Peyer's patch (tissue), 4 donors: ENCODE measurements at regions not wholly inside any gene's neighbourhood (a gene's known extent, or its start where the extent isn't known, plus 50 kb on each side); places are given as distances from the start of the nearest gene placed in this dataset.

ENCODE experiments used
- DNase-seq, 3 donors: peaks; one replicate each; pipeline ENCODE4 v3.0.0-alpha.2; 2017 to 2019
- H3K27ac ChIP-seq, 4 donors: fragments of 200-600 bp; sonication (generic); one replicate each; pipeline ENCODE4 v1.5.1; 2016 to 2019
- H3K27me3 ChIP-seq, 2 donors: fragments of 200-600 bp; sonication (generic); one replicate each; pipeline ENCODE4 v1.5.1; 2019
- H3K36me3 ChIP-seq, 3 donors: fragments of 200-600 bp; sonication (generic); one replicate each; pipeline ENCODE4 v1.5.1; 2016 to 2019
- H3K4me1 ChIP-seq, 4 donors: fragments of 200-600 bp; sonication (generic); one replicate each; pipeline ENCODE4 v1.5.1; 2016 to 2019
- H3K4me3 ChIP-seq, 4 donors: fragments of 200-600 bp; sonication (generic); 1 replicate in 3 of 4; 2 replicates in 1 of 4; pipeline ENCODE4 v1.5.1; 2016 to 2019; ENCODE audit warnings: mild to moderate bottlenecking in 1 of 4
- H3K9me3 ChIP-seq, 4 donors: fragments of 200-600 bp; sonication (generic); one replicate each; pipeline ENCODE4 v1.5.1; 2016 to 2019; ENCODE audit warnings: mild to moderate bottlenecking in 1 of 4
- CTCF ChIP-seq, 6 experiments: fragments of 450-650 bp in 4 of 6; fragments of 200-600 bp in 2 of 6; sonication (generic) in 1 of 6; IDR thresholded peaks; one replicate each; pipeline ENCODE4 v1.5.1; 2017 to 2019; ENCODE audit warnings: antibody characterized with exemption in 6 of 6, mild to moderate bottlenecking in 3 of 6, moderate library complexity in 1 of 6
- POLR2A ChIP-seq, 2 donors: fragments of 450-650 bp; IDR thresholded peaks; one replicate each; pipeline ENCODE4 v1.5.1; 2017; ENCODE audit warnings: antibody characterized with exemption in 2 of 2, mild to moderate bottlenecking in 2 of 2, moderate library complexity in 2 of 2

DNA sequence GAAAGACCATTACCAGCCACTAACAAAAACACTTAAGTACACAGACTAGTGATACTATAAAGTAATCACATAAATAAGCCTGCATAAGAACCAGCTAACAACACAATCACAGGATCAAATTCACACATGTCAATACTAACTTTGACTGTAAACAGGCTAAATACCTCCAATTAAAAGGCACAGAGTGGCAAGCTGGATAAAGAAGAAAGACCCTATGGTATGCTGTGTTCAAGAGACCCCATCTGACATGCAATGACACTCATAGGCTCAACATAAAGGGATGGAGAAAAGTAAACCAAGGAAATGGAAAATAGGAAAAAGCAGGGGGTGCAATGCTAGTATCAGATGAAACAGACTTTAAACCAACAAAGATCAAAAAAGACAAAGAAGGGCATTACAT lies 631.8 kb upstream of the NOX3 start:
- H3K36me3 ChIP-seq = no peaks in the 10 kb centered on the region
- TF ChIP-seq CTCF (IDR thresholded peaks at IDR 0.05) = no peak
- H3K4me3 ChIP-seq = no peak overlapping the region
- H3K27ac ChIP-seq = no peak overlapping the region
- no peaks in the 10 kb centered on the region for H3K4me1 ChIP-seq
- H3K9me3 ChIP-seq = peaks cover 0 to 6% (median 0%) of the 10 kb centered on the region in 4 donors
- DNase-seq = no peak
- no peaks in the 10 kb centered on the region for H3K27me3 ChIP-seq

GRCh38 chr6:156082012-156082411 lies 626.4 kb upstream of the NOX3 start:
- TF ChIP-seq POLR2A (IDR thresholded peaks at IDR 0.05) (no peak), CTCF (IDR thresholded peaks at IDR 0.05) (no peak)
- H3K4me1 ChIP-seq = no peaks in the 10 kb centered on the region
- no peak overlapping the region for H3K27ac ChIP-seq
- no peak for DNase-seq
- no peak overlapping the region for H3K4me3 ChIP-seq
- no peaks in the 10 kb centered on the region for H3K27me3 ChIP-seq
- H3K36me3 ChIP-seq = no peaks in the 10 kb centered on the region
- H3K9me3 ChIP-seq = peaks cover 0 to 5% (median 0%) of the 10 kb centered on the region in 4 donors

DNA sequence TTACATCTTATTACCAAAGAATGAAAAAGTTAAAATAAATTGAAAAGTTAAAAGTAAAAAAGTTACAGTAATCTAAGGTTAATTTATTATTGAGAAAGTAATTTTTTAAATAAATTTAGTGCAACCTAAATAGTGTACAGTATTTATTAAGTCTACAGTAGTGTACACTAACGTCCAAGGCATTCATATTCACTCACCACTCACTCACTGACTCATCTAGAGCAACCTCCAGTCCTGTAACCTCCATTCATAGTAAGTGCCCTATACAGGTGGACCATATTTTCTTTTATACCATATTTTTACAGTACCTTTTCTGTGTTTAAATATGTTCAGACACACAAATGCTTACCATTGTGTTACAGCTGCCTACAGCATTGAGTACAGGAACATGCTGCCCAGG lies 624.7 kb upstream of the NOX3 start:
- Histone ChIP-seq H3K27ac (no peak overlapping the region), H3K27me3 (no peaks in the 10 kb centered on the region), H3K9me3 (no peaks in the 10 kb centered on the region), H3K4me3 (no peak overlapping the region), H3K4me1 (no peaks in the 10 kb centered on the region), H3K36me3 (no peaks in the 10 kb centered on the region)
- TF ChIP-seq CTCF (IDR thresholded peaks at IDR 0.05) = no peak
- TF ChIP-seq POLR2A (IDR thresholded peaks at IDR 0.05) = no peak
- no peak for DNase-seq

GRCh38 chr6:156068881-156069280 lies 613.2 kb upstream of the NOX3 start:
- TF ChIP-seq CTCF (IDR thresholded peaks at IDR 0.05) (no peak), POLR2A (IDR thresholded peaks at IDR 0.05) (no peak)
- no peak for DNase-seq
- Histone ChIP-seq H3K27me3 (no peaks in the 10 kb centered on the region), H3K4me3 (no peak overlapping the region), H3K27ac (no peak overlapping the region), H3K36me3 (no peaks in the 10 kb centered on the region), H3K9me3 (no peaks in the 10 kb centered on the region), H3K4me1 (no peaks in the 10 kb centered on the region)

DNA sequence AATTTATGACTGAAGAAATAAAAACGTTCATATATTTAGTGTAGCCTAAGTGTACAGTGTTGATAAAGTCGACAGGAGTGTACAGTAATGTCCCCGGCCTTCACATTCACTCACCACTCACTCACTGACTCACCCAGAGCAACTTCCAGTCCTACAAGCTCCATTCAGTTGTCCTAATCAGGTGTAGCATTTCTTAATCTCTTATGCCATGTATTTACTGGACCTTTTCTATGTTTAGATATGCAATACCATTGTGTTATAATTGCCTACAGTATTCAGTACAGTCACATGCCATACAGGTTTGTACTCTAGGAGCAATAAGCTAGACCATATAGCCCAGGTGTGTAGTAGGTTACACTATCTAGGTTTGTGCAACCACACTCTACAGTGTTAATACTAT lies 610.2 kb upstream of the NOX3 start:
- H3K36me3 ChIP-seq = no peaks in the 10 kb centered on the region
- H3K27me3 ChIP-seq = no peaks in the 10 kb centered on the region
- no peaks in the 10 kb centered on the region for H3K4me1 ChIP-seq
- no peak for DNase-seq
- no peaks in the 10 kb centered on the region for H3K9me3 ChIP-seq
- H3K27ac ChIP-seq = no peak overlapping the region
- TF ChIP-seq POLR2A (IDR thresholded peaks at IDR 0.05) (no peak), CTCF (IDR thresholded peaks at IDR 0.05) (no peak)
- no peak overlapping the region for H3K4me3 ChIP-seq

DNA sequence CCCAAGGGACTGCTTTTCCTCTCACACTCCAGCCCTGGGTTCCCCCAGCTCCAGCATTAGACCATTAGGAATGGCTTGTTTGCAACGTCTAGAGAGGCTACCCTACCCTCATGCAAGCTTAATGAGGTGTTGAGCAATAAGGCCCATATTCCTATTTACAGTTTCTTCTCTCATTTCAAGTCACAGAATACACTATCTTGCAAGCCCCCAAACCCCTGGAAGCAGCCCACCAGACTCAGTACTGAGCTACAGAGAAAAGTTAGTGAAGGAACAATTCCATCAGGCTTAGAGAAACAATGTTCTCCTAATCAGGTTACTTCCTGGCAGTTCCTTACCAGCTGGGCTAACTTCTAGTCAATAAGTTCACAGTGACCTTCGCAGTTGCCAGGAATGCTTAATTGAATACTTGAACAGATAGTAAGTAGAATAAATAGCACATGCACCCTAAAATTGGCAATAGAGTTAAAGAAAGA lies 606.5 kb upstream of the NOX3 start:
- Histone ChIP-seq H3K4me1 (no peaks in the 10 kb centered on the region), H3K36me3 (no peaks in the 10 kb centered on the region), H3K27ac (no peak overlapping the region), H3K9me3 (no peaks in the 10 kb centered on the region), H3K27me3 (no peaks in the 10 kb centered on the region), H3K4me3 (no peak overlapping the region)
- no peak for TF ChIP-seq CTCF (IDR thresholded peaks at IDR 0.05)
- no peak for TF ChIP-seq POLR2A (IDR thresholded peaks at IDR 0.05)
- DNase-seq = no peak
